ENCODE measurements at regions not wholly inside any gene's neighbourhood (a gene's known extent, or its start where the extent isn't known, plus 50 kb on each side); places are given as distances from the start of the nearest gene placed in this dataset.

- no peak for TF ChIP-seq CTCF (IDR thresholded peaks at IDR 0.05; ENCODE audit: borderline replicate concordance)
- DNase-seq: no peak
- intact Hi-C loops (cut with micrococcal nuclease): no loop called here
- Histone ChIP-seq H3K9me3 (replicated peaks) (peaks cover 39% of the 10 kb centered on the region), H3K27me3 (ENCODE audit: low read depth) (peaks cover 6% of the 10 kb centered on the region), H3K36me3 (no peaks in the 10 kb centered on the region), H3K4me1 (no peaks in the 10 kb centered on the region), H3K4me3 (no peak overlapping the region), H3K27ac (replicated peaks) (no peak overlapping the region)
Measured at GRCh38 chr7:159272739-159273138, 128.1 kb upstream of the VIPR2 start.

DNA sequence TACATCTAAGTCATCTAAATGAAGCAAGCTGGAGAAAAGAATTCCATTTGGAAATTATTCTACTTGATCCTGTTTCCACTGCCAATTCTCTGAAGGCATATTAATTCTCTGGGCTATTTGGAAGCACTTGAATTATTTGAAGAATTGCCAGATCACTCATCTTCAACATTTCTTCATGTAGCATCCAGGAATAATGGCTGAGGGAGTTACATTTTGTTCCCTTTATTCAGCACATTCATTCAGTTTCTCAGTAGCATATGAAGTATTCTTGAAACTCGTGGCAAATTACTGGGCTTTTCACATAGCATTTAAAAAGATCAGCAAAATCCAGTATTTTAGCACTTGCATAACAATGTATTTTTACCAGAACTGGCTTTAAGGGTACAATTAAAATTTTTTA, 127.1 kb upstream of the VIPR2 start:
- intact Hi-C loops (cut with micrococcal nuclease): no loop called here
- Histone ChIP-seq H3K4me1 (no peaks in the 10 kb centered on the region), H3K36me3 (no peaks in the 10 kb centered on the region), H3K9me3 (replicated peaks) (peaks cover 46% of the 10 kb centered on the region), H3K27me3 (ENCODE audit: low read depth) (peaks cover 6% of the 10 kb centered on the region), H3K4me3 (no peak overlapping the region), H3K27ac (replicated peaks) (no peak overlapping the region)
- no peak for DNase-seq
- no peak for TF ChIP-seq CTCF (IDR thresholded peaks at IDR 0.05; ENCODE audit: borderline replicate concordance)

DNA sequence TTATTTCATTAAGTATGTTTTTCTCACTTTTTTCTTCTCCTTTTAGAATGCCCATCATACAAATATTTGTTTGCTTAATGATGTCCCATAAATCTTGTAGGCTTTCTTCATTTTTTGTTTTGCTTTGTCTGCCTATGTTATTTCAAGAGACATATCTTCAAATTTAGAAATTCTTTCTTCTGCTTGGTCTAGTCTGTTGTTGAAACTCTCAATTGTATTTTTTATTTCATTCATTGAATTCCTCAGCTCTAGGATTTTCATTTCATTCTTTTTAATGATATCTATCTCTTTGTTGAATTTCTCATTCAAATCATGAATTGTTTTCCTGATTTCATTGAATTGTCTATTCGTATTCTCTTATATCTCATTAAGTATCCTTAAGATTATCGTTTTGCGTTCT, 125.1 kb upstream of the VIPR2 start:
- Histone ChIP-seq H3K9me3 (replicated peaks) (peaks cover 48% of the 10 kb centered on the region), H3K36me3 (no peaks in the 10 kb centered on the region), H3K4me1 (no peaks in the 10 kb centered on the region), H3K4me3 (no peak overlapping the region), H3K27me3 (ENCODE audit: low read depth) (peaks cover 6% of the 10 kb centered on the region), H3K27ac (replicated peaks) (no peak overlapping the region)
- no peak for TF ChIP-seq CTCF (IDR thresholded peaks at IDR 0.05; ENCODE audit: borderline replicate concordance)
- intact Hi-C loops (cut with micrococcal nuclease): no loop called here
- no peak for DNase-seq

DNA sequence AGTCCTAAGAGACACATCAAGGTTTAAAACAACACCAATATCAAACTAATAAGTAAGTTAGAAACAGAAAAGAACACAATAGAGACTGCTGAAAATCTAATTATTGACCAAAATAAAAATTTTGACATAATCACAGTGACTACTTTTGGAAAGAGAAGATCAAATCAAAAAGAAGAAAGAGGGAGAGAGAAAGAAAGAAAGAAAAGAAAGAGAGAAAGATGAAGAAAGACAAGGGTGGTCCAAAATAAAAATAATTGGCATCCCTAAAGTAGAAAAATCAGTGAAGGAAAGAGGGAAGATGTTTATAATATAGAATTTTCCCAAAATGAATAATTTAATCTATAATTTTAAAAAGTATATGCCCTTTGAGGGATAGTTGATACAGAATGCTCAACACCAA, 118.8 kb upstream of the VIPR2 start:
- intact Hi-C loops (cut with micrococcal nuclease): no loop called here
- peaks cover 4% of the 10 kb centered on the region for H3K27me3 ChIP-seq (ENCODE audit: low read depth)

GRCh38 chr7:159253657-159254056, 109.0 kb upstream of the VIPR2 start:
- Histone ChIP-seq H3K4me3 (no peak overlapping the region), H3K9me3 (replicated peaks) (no peaks in the 10 kb centered on the region), H3K27ac (replicated peaks) (no peak overlapping the region), H3K27me3 (ENCODE audit: low read depth) (peaks cover 39% of the 10 kb centered on the region), H3K36me3 (no peaks in the 10 kb centered on the region), H3K4me1 (no peaks in the 10 kb centered on the region)
- no peak for DNase-seq
- intact Hi-C loops (cut with micrococcal nuclease): no loop called here
- TF ChIP-seq CTCF (IDR thresholded peaks at IDR 0.05; ENCODE audit: borderline replicate concordance): no peak

More for the DNA sequence above, 118.8 kb upstream of the VIPR2 start:
- DNase-seq: no peak
- H3K27ac ChIP-seq (replicated peaks): no peak overlapping the region
- H3K4me1 ChIP-seq: no peaks in the 10 kb centered on the region
- no peaks in the 10 kb centered on the region for H3K36me3 ChIP-seq
- H3K9me3 ChIP-seq (replicated peaks): peaks cover 42% of the 10 kb centered on the region
- no peak for TF ChIP-seq CTCF (IDR thresholded peaks at IDR 0.05; ENCODE audit: borderline replicate concordance)
- H3K4me3 ChIP-seq: no peak overlapping the region

GRCh38 chr7:159250471-159250870, 105.8 kb upstream of the VIPR2 start:
- Histone ChIP-seq H3K4me1 (no peaks in the 10 kb centered on the region), H3K4me3 (no peak overlapping the region), H3K36me3 (no peaks in the 10 kb centered on the region), H3K27me3 (ENCODE audit: low read depth) (peaks cover 32% of the 10 kb centered on the region), H3K27ac (replicated peaks) (no peak overlapping the region), H3K9me3 (replicated peaks) (no peaks in the 10 kb centered on the region)
- intact Hi-C loops (cut with micrococcal nuclease): no loop called here
- DNase-seq: no peak
- no peak for TF ChIP-seq CTCF (IDR thresholded peaks at IDR 0.05; ENCODE audit: borderline replicate concordance)
